ENCODE measurements at regions not wholly inside any gene's neighbourhood (a gene's known extent, or its start where the extent isn't known, plus 50 kb on each side); places are given as distances from the start of the nearest gene placed in this dataset.
"Not testable (repeated sequence)": the region's sequence is repeated elsewhere in the genome, so short reads cannot be mapped to it uniquely, and the experiment has no call there.

- no peak overlapping the region for H2AFZ ChIP-seq (ENCODE audit: low read length)
- H3K9ac ChIP-seq (ENCODE audit: low read length) = no peak overlapping the region
- no peaks in the 10 kb centered on the region for H4K20me1 ChIP-seq (ENCODE audit: insufficient read depth, low read depth, low read length)
- no peak overlapping the region for H3K27ac ChIP-seq (ENCODE audit: low read length)
- H3K79me2 ChIP-seq (ENCODE audit: low read length) = no peaks in the 10 kb centered on the region
- H3K4me3 ChIP-seq (ENCODE audit: low read length) = no peak overlapping the region
- H3K27me3 ChIP-seq (ENCODE audit: low read length) = no peaks in the 10 kb centered on the region
- H3K4me2 ChIP-seq (ENCODE audit: low read depth, low read length, poor library complexity, severe bottlenecking) = no peak overlapping the region
- H3K9me2 ChIP-seq (replicated peaks; ENCODE audit: insufficient read depth, low read length) = 0 out of 2 replicates have a peak, but pooled peaks cover 4% of the 10 kb centered on the region
- no peaks in the 10 kb centered on the region for H3K4me1 ChIP-seq (ENCODE audit: low read length)
- no peaks in the 10 kb centered on the region for H3K9me3 ChIP-seq (ENCODE audit: low read length)
- H3K36me3 ChIP-seq (ENCODE audit: insufficient read depth, low read length) = no peaks in the 10 kb centered on the region
- DNase-seq = no peak
Observed at GRCh38 chr2:225764346-225764745, 364.8 kb downstream of the NYAP2 start.

DNA sequence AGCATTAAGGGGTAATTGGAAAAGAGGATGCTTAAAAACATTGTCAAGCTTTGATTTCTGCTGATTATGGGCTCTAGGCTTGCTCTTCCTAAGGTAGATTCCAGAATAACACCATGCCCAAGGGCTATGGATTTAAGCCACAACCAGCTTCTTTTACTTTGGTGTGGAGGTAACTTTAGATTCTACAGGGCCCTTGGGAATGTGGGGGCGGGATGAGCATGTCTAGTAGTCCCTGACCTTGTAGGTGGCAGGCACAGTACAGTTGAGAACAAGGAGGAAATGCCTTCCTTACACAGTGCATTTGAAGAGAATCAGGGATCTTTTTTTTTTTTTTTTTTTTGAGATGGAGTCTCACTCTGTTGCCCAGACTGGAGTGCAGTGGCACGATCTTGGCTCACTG, 364.2 kb downstream of the NYAP2 start:
- H2AFZ ChIP-seq (ENCODE audit: low read length) = no peak overlapping the region
- H3K79me2 ChIP-seq (ENCODE audit: low read length) = no peaks in the 10 kb centered on the region
- no peaks in the 10 kb centered on the region for H3K4me1 ChIP-seq (ENCODE audit: low read length)
- H3K27me3 ChIP-seq (ENCODE audit: low read length) = no peaks in the 10 kb centered on the region
- H3K36me3 ChIP-seq (ENCODE audit: insufficient read depth, low read length) = no peaks in the 10 kb centered on the region
- H3K9ac ChIP-seq (ENCODE audit: low read length) = no peak overlapping the region
- no peaks in the 10 kb centered on the region for H4K20me1 ChIP-seq (ENCODE audit: insufficient read depth, low read depth, low read length)
- no peak overlapping the region for H3K4me3 ChIP-seq (ENCODE audit: low read length)
- no peak for DNase-seq
- H3K9me2 ChIP-seq (replicated peaks; ENCODE audit: insufficient read depth, low read length) = 0 out of 2 replicates have a peak, but pooled peaks cover 4% of the 10 kb centered on the region
- H3K4me2 ChIP-seq (ENCODE audit: low read depth, low read length, poor library complexity, severe bottlenecking) = no peak overlapping the region
- no peaks in the 10 kb centered on the region for H3K9me3 ChIP-seq (ENCODE audit: low read length)
- H3K27ac ChIP-seq (ENCODE audit: low read length) = no peak overlapping the region

DNA sequence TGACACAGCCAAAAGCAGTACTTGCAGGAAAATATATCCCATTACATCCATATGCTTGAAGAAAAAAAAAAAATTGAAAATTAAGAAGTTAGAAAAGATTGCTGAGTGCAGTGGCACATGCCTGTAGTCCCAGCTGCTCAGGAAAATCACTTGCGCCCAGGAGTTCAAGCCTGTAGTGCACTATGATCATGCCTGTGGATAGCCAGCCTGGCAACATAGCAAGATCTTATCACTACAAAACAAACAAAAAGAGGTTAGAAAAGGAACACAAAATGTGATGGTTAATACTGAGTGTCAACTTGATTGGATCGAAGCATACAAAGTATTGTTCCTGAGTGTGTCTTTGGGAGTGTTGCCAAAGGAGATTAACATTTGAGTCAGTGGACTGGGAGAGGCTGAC, 361.9 kb downstream of the NYAP2 start:
- H3K27me3 ChIP-seq (ENCODE audit: low read length) = no peaks in the 10 kb centered on the region
- H3K9me2 ChIP-seq (replicated peaks; ENCODE audit: insufficient read depth, low read length) = 0 out of 2 replicates have a peak, but pooled peaks cover 4% of the 10 kb centered on the region
- H3K9ac ChIP-seq (ENCODE audit: low read length) = no peak overlapping the region
- no peak overlapping the region for H3K27ac ChIP-seq (ENCODE audit: low read length)
- no peaks in the 10 kb centered on the region for H3K4me1 ChIP-seq (ENCODE audit: low read length)
- no peaks in the 10 kb centered on the region for H4K20me1 ChIP-seq (ENCODE audit: insufficient read depth, low read depth, low read length)
- H3K79me2 ChIP-seq (ENCODE audit: low read length) = no peaks in the 10 kb centered on the region
- no peak overlapping the region for H2AFZ ChIP-seq (ENCODE audit: low read length)
- H3K36me3 ChIP-seq (ENCODE audit: insufficient read depth, low read length) = no peaks in the 10 kb centered on the region
- H3K4me3 ChIP-seq (ENCODE audit: low read length) = no peak overlapping the region
- no peaks in the 10 kb centered on the region for H3K9me3 ChIP-seq (ENCODE audit: low read length)
- H3K4me2 ChIP-seq (ENCODE audit: low read depth, low read length, poor library complexity, severe bottlenecking) = no peak overlapping the region
- DNase-seq = no peak

DNA sequence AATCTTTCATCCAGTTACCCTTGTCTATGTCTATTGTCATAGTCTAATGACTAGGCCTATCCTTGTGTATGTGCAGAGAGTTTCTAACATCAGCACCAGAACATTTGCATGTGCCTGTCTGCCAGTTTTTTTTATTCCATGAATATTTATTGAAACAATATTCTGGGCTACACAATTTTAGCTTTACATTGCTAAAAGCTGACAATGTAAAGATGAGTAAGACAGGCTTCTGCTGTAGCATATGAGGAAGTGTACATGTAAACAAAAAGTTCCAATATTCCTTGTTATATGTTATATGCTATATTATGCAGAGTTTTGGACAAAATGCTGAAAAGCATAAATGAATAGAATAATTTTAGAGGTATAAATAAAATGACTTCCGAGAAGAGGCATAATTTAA, 357.7 kb downstream of the NYAP2 start:
- no peak overlapping the region for H3K4me2 ChIP-seq (ENCODE audit: low read depth, low read length, poor library complexity, severe bottlenecking)
- H3K9ac ChIP-seq (ENCODE audit: low read length) = no peak overlapping the region
- no peak overlapping the region for H2AFZ ChIP-seq (ENCODE audit: low read length)
- no peaks in the 10 kb centered on the region for H3K27me3 ChIP-seq (ENCODE audit: low read length)
- H3K79me2 ChIP-seq (ENCODE audit: low read length) = no peaks in the 10 kb centered on the region
- H4K20me1 ChIP-seq (ENCODE audit: insufficient read depth, low read depth, low read length) = no peaks in the 10 kb centered on the region
- H3K9me3 ChIP-seq (ENCODE audit: low read length) = no peaks in the 10 kb centered on the region
- no peak for DNase-seq
- no peak overlapping the region for H3K27ac ChIP-seq (ENCODE audit: low read length)
- H3K4me3 ChIP-seq (ENCODE audit: low read length) = no peak overlapping the region
- no peaks in the 10 kb centered on the region for H3K36me3 ChIP-seq (ENCODE audit: insufficient read depth, low read length)
- peaks cover 4% of the 10 kb centered on the region; the same call in 1 of the 2 replicates for H3K9me2 ChIP-seq (replicated peaks; ENCODE audit: insufficient read depth, low read length)
- no peaks in the 10 kb centered on the region for H3K4me1 ChIP-seq (ENCODE audit: low read length)

- H3K36me3 ChIP-seq (ENCODE audit: insufficient read depth, low read length) = no peaks in the 10 kb centered on the region
- H3K79me2 ChIP-seq (ENCODE audit: low read length) = no peaks in the 10 kb centered on the region
- H3K4me1 ChIP-seq (ENCODE audit: low read length) = no peaks in the 10 kb centered on the region
- no peak overlapping the region for H3K4me2 ChIP-seq (ENCODE audit: low read depth, low read length, poor library complexity, severe bottlenecking)
- no peak overlapping the region for H3K9ac ChIP-seq (ENCODE audit: low read length)
- H3K27ac ChIP-seq (ENCODE audit: low read length) = no peak overlapping the region
- no peaks in the 10 kb centered on the region for H3K27me3 ChIP-seq (ENCODE audit: low read length)
- H3K4me3 ChIP-seq (ENCODE audit: low read length) = no peak overlapping the region
- H2AFZ ChIP-seq (ENCODE audit: low read length) = no peak overlapping the region
- no peaks in the 10 kb centered on the region for H3K9me3 ChIP-seq (ENCODE audit: low read length)
- H3K9me2 ChIP-seq (replicated peaks; ENCODE audit: insufficient read depth, low read length) = peaks cover 4% of the 10 kb centered on the region; the same call in 1 of the 2 replicates
- no peaks in the 10 kb centered on the region for H4K20me1 ChIP-seq (ENCODE audit: insufficient read depth, low read depth, low read length)
- DNase-seq = no peak
Observed at GRCh38 chr2:225756198-225756597, 356.7 kb downstream of the NYAP2 start.

GRCh38 chr2:225748609-225749008, 349.1 kb downstream of the NYAP2 start:
- Histone ChIP-seq H3K27me3 (ENCODE audit: low read length) (no peaks in the 10 kb centered on the region), H3K79me2 (ENCODE audit: low read length) (no peaks in the 10 kb centered on the region), H3K9me3 (ENCODE audit: low read length) (no peaks in the 10 kb centered on the region), H3K27ac (ENCODE audit: low read length) (no peak overlapping the region), H3K36me3 (ENCODE audit: insufficient read depth, low read length) (no peaks in the 10 kb centered on the region), H4K20me1 (ENCODE audit: insufficient read depth, low read depth, low read length) (no peaks in the 10 kb centered on the region), H3K4me3 (ENCODE audit: low read length) (no peak overlapping the region), H3K9ac (ENCODE audit: low read length) (no peak overlapping the region), H3K9me2 (replicated peaks; ENCODE audit: insufficient read depth, low read length) (no peaks in the 10 kb centered on the region), H2AFZ (ENCODE audit: low read length) (no peak overlapping the region), H3K4me1 (ENCODE audit: low read length) (no peaks in the 10 kb centered on the region), H3K4me2 (ENCODE audit: low read depth, low read length, poor library complexity, severe bottlenecking) (no peak overlapping the region)
- no peak for DNase-seq

DNA sequence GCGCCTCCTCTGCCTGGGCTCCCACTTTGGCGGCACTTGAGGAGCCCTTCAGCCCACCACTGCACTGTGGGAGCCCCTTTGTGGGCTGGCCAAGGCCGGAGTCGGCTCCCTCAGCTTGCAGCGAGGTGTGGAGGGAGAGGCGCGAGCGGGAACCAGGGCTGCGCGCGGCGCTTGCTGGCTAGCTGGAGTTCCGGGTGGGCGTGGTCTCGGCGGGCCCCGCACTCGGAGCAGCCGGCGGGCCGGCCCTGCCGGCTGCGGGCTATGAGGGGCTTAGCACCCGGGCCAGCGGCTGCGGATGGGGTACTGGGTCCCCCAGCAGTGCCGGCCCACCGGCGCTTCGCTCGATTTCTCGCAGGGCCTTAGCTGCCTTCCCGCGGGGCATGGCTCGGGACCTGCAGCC, 344.5 kb downstream of the NYAP2 start:
- H3K4me3 ChIP-seq (ENCODE audit: low read length); H3K4me1 ChIP-seq (ENCODE audit: low read length); H4K20me1 ChIP-seq (ENCODE audit: insufficient read depth, low read depth, low read length); H2AFZ ChIP-seq (ENCODE audit: low read length); H3K4me2 ChIP-seq (ENCODE audit: low read depth, low read length, poor library complexity, severe bottlenecking); H3K79me2 ChIP-seq (ENCODE audit: low read length); H3K27ac ChIP-seq (ENCODE audit: low read length); H3K36me3 ChIP-seq (ENCODE audit: insufficient read depth, low read length); H3K9me3 ChIP-seq (ENCODE audit: low read length); H3K9me2 ChIP-seq (replicated peaks; ENCODE audit: insufficient read depth, low read length); H3K27me3 ChIP-seq (ENCODE audit: low read length); DNase-seq; H3K9ac ChIP-seq (ENCODE audit: low read length): not testable (repeated sequence)

GRCh38 chr2:225742487-225742886, 343.0 kb downstream of the NYAP2 start:
- Histone ChIP-seq H3K4me3 (ENCODE audit: low read length) (no peak overlapping the region), H3K36me3 (ENCODE audit: insufficient read depth, low read length) (no peaks in the 10 kb centered on the region), H3K9me3 (ENCODE audit: low read length) (no peaks in the 10 kb centered on the region), H2AFZ (ENCODE audit: low read length) (no peak overlapping the region), H3K79me2 (ENCODE audit: low read length) (no peaks in the 10 kb centered on the region), H3K9me2 (replicated peaks; ENCODE audit: insufficient read depth, low read length) (no peaks in the 10 kb centered on the region; the same call in 1 of the 2 replicates), H3K27me3 (ENCODE audit: low read length) (no peaks in the 10 kb centered on the region), H4K20me1 (ENCODE audit: insufficient read depth, low read depth, low read length) (no peaks in the 10 kb centered on the region), H3K27ac (ENCODE audit: low read length) (no peak overlapping the region), H3K9ac (ENCODE audit: low read length) (no peak overlapping the region), H3K4me2 (ENCODE audit: low read depth, low read length, poor library complexity, severe bottlenecking) (no peak overlapping the region), H3K4me1 (ENCODE audit: low read length) (no peaks in the 10 kb centered on the region)
- DNase-seq = no peak

DNA sequence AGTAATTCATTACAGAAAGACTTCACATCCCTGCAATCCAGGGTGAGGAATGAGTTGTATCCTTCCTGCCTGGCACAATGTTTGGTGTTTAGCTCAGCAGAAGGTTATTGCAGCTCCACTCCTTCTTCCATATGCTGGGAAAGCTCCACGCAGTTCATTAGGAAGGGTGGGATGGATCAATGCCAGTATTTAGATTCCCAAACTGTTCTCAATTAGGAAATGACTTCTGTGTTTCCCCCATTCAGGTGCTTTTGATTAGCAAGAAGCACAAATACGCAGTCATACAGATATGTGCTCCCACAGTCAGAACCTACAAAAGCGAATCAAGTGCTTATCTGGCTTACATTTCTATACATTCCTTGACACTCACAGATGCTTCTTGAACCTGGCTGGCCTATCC, 340.6 kb downstream of the NYAP2 start:
- no peaks in the 10 kb centered on the region for H3K4me1 ChIP-seq (ENCODE audit: low read length)
- no peaks in the 10 kb centered on the region for H3K9me3 ChIP-seq (ENCODE audit: low read length)
- H3K79me2 ChIP-seq (ENCODE audit: low read length) = no peaks in the 10 kb centered on the region
- H3K9ac ChIP-seq (ENCODE audit: low read length) = no peak overlapping the region
- no peak overlapping the region for H3K4me3 ChIP-seq (ENCODE audit: low read length)
- DNase-seq = no peak
- no peak overlapping the region for H3K4me2 ChIP-seq (ENCODE audit: low read depth, low read length, poor library complexity, severe bottlenecking)
- H2AFZ ChIP-seq (ENCODE audit: low read length) = no peak overlapping the region
- H3K36me3 ChIP-seq (ENCODE audit: insufficient read depth, low read length) = no peaks in the 10 kb centered on the region
- H3K27ac ChIP-seq (ENCODE audit: low read length) = no peak overlapping the region
- no peaks in the 10 kb centered on the region for H4K20me1 ChIP-seq (ENCODE audit: insufficient read depth, low read depth, low read length)
- H3K9me2 ChIP-seq (replicated peaks; ENCODE audit: insufficient read depth, low read length) = no peaks in the 10 kb centered on the region; the same call in 1 of the 2 replicates
- H3K27me3 ChIP-seq (ENCODE audit: low read length) = no peaks in the 10 kb centered on the region
